Activated CD8-positive, alpha-beta T cell treated with anti-CD3 and anti-CD28 coated beads for 36 hours (primary cell): ENCODE measurements at regions not wholly inside any gene's neighbourhood (a gene's known extent, or its start where the extent isn't known, plus 50 kb on each side); places are given as distances from the start of the nearest gene placed in this dataset.
"Not testable (repeated sequence)": the region's sequence is repeated elsewhere in the genome, so short reads cannot be mapped to it uniquely, and the experiment has no call there.

Source experiments
- ATAC-seq: fragments of 200-7000 bp; cut with Tn5 transposase; one replicate; pipeline ENCODE4 v1.10.0; 2021; ENCODE audit warnings: mild to moderate bottlenecking, moderate library complexity
- CTCF ChIA-PET: fragments of 350-600 bp; sonication (Branson Sonifier 250); formaldehyde crosslinking; loops from one replicate; lab custom pipeline; 2021; ENCODE audit warnings: antibody characterized with exemption; lab: Charles Lee
- POLR2A ChIA-PET: fragments of 350-600 bp; sonication (Branson Sonifier 250); formaldehyde crosslinking; loops from one replicate; lab custom pipeline; 2021; ENCODE audit warnings: antibody characterized with exemption; lab: Charles Lee
- DNase-seq: peaks from one replicate; pipeline ENCODE4 v3.0.0-alpha.2; 2020
- H3K27ac Mint-ChIP-seq: one replicate; pipeline ENCODE4 v1.8.0; 2021; ENCODE audit warnings: mild to moderate bottlenecking, mixed read lengths
- H3K27me3 Mint-ChIP-seq: one replicate; pipeline ENCODE4 v1.8.0; 2021; ENCODE audit warnings: mixed read lengths
- H3K36me3 Mint-ChIP-seq: one replicate; pipeline ENCODE4 v1.8.0; 2021; ENCODE audit warnings: low read depth, mixed read lengths
- H3K4me1 Mint-ChIP-seq: one replicate; pipeline ENCODE4 v1.8.0; 2021; ENCODE audit warnings: low read depth, mixed read lengths
- H3K4me3 Mint-ChIP-seq: one replicate; pipeline ENCODE4 v1.8.0; 2021; ENCODE audit warnings: mild to moderate bottlenecking, moderate library complexity, mixed read lengths
- H3K9me3 Mint-ChIP-seq: one replicate; pipeline ENCODE4 v1.8.0; 2021; ENCODE audit warnings: mixed read lengths
- intact Hi-C: fragments of 100-400 bp; cut with micrococcal nuclease; formaldehyde crosslinking; loops from one replicate; pipeline ENCODE4 v1.10.0; 2022
- TF ChIP-seq, protein P1 (sequence below): fragments of 200-600 bp; IDR thresholded peaks from one replicate; pipeline ENCODE4 v1.8.0; 2022; ENCODE audit warnings: antibody characterized with exemption, mild to moderate bottlenecking

DNA sequence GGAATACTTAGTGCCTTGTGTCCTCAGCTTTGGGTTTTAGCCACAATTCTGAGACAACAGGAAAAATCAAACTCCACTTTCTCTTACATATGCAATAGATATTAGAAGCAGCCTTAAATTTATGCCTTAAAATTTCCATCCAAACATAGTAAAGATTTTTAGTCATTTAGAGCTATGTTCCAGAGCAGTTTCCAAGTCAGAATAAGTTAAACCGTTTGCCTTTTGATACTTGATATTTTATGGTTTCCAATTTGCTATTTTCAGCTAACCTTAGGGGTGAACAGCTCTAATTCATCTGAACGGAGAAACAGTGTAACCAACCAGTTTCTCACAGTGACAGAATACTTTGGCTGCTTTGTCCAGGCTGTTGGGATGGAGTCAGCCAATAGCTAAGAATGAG lies 125.8 kb upstream of the RXFP1 start:
- ChIA-PET POLR2A (no interaction called here), CTCF (interaction anchor here (1.4 kb wide), 1 partner anchor 11 kb away, joined by 5 read pairs; no protein-coding TSS in a partner anchor)
- Mint-ChIP-seq H3K9me3 (no peaks in the 10 kb centered on the region), H3K4me3 (no peak overlapping the region), H3K4me1 (no peaks in the 10 kb centered on the region), H3K27ac (no peak overlapping the region), H3K27me3 (no peaks in the 10 kb centered on the region), H3K36me3 (no peaks in the 10 kb centered on the region)
- ATAC-seq (no peak), DNase-seq (no peak)
- TF ChIP-seq, protein P1, sequence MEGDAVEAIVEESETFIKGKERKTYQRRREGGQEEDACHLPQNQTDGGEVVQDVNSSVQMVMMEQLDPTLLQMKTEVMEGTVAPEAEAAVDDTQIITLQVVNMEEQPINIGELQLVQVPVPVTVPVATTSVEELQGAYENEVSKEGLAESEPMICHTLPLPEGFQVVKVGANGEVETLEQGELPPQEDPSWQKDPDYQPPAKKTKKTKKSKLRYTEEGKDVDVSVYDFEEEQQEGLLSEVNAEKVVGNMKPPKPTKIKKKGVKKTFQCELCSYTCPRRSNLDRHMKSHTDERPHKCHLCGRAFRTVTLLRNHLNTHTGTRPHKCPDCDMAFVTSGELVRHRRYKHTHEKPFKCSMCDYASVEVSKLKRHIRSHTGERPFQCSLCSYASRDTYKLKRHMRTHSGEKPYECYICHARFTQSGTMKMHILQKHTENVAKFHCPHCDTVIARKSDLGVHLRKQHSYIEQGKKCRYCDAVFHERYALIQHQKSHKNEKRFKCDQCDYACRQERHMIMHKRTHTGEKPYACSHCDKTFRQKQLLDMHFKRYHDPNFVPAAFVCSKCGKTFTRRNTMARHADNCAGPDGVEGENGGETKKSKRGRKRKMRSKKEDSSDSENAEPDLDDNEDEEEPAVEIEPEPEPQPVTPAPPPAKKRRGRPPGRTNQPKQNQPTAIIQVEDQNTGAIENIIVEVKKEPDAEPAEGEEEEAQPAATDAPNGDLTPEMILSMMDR = no peak
- intact Hi-C loops = no loop called here

DNA sequence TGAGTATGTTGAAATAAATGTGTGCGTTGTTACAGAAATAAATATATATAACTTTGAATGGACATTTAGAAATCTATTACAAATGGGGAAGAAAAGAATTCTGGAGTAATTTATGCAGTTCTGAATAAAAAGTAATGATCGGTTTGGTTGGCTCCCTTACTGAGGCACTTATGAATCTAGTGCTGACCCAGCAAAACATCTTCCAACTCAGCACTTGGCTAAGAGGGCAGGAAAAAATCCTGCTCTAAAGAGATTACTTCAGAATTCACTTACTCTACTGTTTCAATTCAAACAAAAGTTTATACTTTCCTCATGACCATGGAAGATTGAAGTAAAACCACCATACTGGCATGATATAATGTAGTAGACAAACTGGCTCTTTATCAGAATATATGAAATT lies 123.9 kb upstream of the RXFP1 start:
- CTCF ChIA-PET = no interaction called here
- no peaks in the 10 kb centered on the region for H3K36me3 Mint-ChIP-seq
- TF ChIP-seq, protein P1 = no peak
- DNase-seq (no peak), ATAC-seq (no peak)
- no peaks in the 10 kb centered on the region for H3K9me3 Mint-ChIP-seq
- H3K4me1 Mint-ChIP-seq = no peaks in the 10 kb centered on the region
- H3K4me3 Mint-ChIP-seq = no peak overlapping the region
- intact Hi-C loops = no loop called here
- no peak overlapping the region for H3K27ac Mint-ChIP-seq
- no peaks in the 10 kb centered on the region for H3K27me3 Mint-ChIP-seq
- POLR2A ChIA-PET = no interaction called here

DNA sequence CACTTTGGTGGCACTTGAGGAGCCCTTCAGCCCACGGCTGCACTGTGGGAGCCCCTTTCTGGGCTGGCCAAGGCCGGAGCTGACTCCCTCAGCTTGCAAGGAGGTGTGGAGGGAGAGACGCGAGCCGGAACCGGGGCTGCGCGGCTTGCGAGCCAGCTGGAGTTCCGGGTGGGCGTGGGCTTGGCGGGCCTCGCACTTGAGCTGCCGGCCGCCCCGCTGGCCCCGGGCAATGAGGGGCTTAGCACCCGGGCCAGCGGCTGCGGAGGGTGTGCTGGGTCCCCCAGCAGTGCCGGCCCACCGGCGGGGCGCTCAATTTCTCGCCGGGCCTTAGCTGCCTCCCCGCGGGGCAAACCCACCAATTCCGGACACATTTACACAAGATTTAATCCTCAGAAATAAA lies 113.7 kb upstream of the RXFP1 start:
- H3K4me1 Mint-ChIP-seq, H3K36me3 Mint-ChIP-seq, POLR2A ChIA-PET, H3K4me3 Mint-ChIP-seq, H3K27ac Mint-ChIP-seq, H3K9me3 Mint-ChIP-seq, DNase-seq, intact Hi-C loops, ATAC-seq, H3K27me3 Mint-ChIP-seq: not testable (repeated sequence)
- CTCF ChIA-PET = interaction anchor here (1.7 kb wide), 1 partner anchor 12 kb away, joined by 5 read pairs; no protein-coding TSS in a partner anchor

DNA sequence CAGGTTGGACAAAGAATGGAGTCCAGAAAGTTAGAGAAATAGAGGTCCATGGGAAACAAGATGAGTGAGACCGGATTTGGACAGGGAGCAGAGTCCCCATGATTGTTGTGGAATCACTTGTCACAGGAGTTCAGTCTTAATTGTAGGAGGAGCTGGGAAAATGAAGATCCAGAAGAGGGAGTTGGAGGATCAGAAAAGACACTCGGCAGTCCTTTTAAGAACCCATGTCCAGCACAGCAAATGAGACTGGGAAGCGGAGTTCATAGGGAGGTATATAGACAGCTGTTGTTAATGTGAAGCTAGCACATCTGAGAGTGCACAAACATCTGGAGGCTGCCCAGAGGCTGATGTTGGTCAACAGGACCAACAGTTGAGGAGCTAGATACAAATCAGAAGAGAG lies 111.4 kb upstream of the RXFP1 start:
- POLR2A ChIA-PET = no interaction called here
- H3K36me3 Mint-ChIP-seq = no peaks in the 10 kb centered on the region
- no peaks in the 10 kb centered on the region for H3K27me3 Mint-ChIP-seq
- no peak for DNase-seq
- H3K27ac Mint-ChIP-seq = no peak overlapping the region
- CTCF ChIA-PET = no interaction called here
- intact Hi-C loops = no loop called here
- TF ChIP-seq, protein P1 = no peak
- ATAC-seq = no peak
- peaks cover 6% of the 10 kb centered on the region for H3K9me3 Mint-ChIP-seq
- no peak overlapping the region for H3K4me3 Mint-ChIP-seq
- no peaks in the 10 kb centered on the region for H3K4me1 Mint-ChIP-seq

DNA sequence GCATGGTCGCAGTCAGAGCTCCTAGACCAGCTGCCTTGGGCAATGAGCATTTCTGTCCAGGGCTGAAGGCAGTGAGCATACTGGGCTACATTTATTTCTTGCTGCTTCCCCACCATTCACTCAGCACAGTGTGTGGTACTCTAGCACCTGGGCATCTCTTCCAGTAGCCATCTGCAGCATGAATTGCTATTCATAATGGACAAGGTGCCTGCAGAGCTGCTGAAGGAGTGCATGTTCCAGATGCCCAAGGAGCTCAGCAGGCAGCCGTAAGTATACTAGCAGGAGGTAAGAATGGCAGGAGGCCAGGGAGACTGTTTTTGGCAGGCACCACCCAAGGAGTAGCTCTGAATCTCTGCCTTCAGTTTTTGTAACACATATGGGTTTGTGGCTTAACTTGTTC lies 110.4 kb upstream of the RXFP1 start:
- H3K27ac Mint-ChIP-seq = no peak overlapping the region
- ChIA-PET POLR2A (no interaction called here), CTCF (no interaction called here)
- no peaks in the 10 kb centered on the region for H3K4me1 Mint-ChIP-seq
- H3K36me3 Mint-ChIP-seq = no peaks in the 10 kb centered on the region
- peaks cover 6% of the 10 kb centered on the region for H3K9me3 Mint-ChIP-seq
- DNase-seq = no peak
- ATAC-seq = no peak
- intact Hi-C loops = no loop called here
- H3K4me3 Mint-ChIP-seq = no peak overlapping the region
- H3K27me3 Mint-ChIP-seq = no peaks in the 10 kb centered on the region
- TF ChIP-seq, protein P1 = no peak

DNA sequence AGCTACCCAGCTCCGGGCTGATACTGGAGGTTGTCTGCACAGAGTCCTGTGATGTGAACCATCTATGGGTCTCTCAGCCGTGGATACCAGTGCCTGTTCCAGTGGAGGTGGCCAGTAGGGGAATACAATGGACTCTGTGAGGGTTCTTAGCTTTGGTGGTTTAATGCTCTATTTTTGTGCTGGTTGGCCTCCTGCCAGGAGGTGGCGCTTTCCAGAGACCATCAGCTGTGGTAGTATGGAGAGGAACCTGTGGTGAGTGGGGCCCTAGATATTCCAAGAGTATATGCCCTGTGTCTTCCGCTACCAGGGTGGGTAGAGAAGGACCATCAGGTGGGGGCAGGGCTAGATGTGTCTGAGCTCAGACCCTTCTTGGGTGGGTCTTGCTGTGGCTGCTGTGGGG lies 103.0 kb upstream of the RXFP1 start:
- peak; percentile 2 for DNase-seq

More for the DNA sequence above, 103.0 kb upstream of the RXFP1 start:
- CTCF ChIA-PET, H3K36me3 Mint-ChIP-seq, POLR2A ChIA-PET, H3K4me3 Mint-ChIP-seq, H3K27me3 Mint-ChIP-seq, H3K27ac Mint-ChIP-seq, H3K4me1 Mint-ChIP-seq, intact Hi-C loops, H3K9me3 Mint-ChIP-seq, ATAC-seq: not testable (repeated sequence)
